GM03348 (cell line): ENCODE measurements at regions not wholly inside any gene's neighbourhood (a gene's known extent, or its start where the extent isn't known, plus 50 kb on each side); places are given as distances from the start of the nearest gene placed in this dataset.
A peak's percentile ranks its signal among the peaks of the same experiment; 100 is the strongest.
"Not testable (repeated sequence)": the region's sequence is repeated elsewhere in the genome, so short reads cannot be mapped to it uniquely, and the experiment has no call there.

Source experiments
- DNase-seq: peaks from one replicate; pipeline ENCODE4 v3.0.0; 2012; ENCODE audit warnings: low spot score

DNA sequence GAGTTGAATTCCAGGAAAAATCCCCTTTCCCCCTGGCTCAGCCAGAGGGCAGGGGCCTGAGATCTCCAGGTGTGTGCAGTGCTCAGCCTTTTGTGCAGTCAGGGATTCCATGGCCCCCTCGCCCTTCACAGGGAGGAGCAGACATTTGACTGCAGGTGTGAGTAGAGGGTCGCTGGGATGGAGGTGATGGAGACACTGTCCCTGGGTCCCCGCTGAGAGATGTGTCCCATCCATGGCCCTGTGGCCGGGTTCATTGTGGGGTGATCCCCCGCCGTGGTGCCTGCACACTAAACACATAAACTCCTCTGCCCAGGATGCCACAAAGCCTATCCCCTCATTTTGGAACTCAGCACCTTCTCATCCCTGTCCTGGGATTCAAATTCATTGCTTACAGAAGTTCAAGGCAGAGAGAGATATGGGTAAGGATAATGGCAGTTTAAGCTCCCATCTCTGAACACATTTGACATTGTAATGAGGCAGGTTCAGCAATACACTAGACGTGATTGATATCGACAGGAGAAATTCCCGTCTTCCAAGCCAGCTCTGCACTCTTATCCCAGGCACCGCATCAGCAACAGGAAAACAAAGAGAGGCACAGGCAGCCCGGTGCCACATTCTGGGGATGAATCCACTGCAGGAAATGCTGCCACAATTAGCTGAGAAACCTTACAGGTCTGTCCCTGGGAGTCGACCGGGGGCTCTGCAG is 55.3 kb upstream of the SFSWAP start:
- not testable (repeated sequence) for DNase-seq

DNA sequence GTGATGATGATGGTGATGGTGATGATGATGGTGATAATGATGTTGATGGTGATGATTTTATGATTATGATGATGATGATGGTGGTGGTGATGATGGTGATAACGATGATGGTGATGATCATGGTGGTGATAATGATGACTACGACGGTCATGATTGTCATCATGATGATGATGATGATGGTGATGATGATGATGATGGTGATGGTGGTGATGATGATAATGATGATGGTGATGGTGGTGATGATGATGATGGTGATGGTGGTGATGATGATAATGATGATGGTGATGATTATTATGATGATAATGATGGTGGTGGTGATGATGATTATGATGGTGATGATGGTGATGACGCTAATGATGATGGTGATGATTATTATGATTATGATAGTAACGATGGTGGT is 54.1 kb upstream of the SFSWAP start:
- not testable (repeated sequence) for DNase-seq

DNA sequence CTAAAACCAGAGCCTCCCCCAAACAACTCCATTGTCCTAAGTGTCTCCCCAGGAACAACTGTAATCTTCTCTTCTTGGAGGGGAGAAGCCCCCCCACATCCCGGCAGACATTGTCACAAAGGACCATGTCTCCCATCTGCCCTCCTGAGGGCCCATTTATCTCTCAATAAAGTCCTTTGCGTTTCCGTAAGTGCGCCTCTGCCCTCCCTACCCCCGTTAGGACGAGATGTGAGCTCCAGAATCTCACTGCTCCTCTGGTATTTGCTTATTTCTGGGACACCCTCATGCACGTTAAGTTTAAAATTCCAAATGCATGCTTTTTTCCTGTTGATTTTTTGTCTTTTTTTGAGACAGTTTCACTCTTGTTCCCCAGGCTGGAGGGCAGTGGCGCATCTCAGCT is 52.3 kb upstream of the SFSWAP start:
- DNase-seq, result not testable (repeated sequence)

DNA sequence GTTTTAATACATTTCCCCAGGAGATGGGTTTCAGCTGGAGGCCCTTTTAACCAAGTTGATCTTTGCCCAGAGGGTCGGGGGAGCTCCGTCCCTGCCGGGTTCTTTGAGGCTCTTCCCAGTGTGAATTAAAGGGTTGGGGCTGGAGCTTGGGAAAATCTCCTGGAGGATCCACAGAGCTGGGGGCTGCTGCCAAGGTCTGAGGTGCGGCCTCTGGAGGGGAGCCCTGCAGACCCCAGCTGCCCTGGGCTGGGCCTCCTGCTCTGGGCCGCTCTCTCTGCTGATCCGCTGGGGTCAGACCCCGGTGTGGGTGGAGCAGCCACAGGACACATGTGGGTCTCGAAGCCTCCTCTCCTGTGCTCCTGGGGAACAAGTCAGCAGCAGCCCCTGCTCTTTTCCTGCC is 51.4 kb upstream of the SFSWAP start:
- not testable (repeated sequence) for DNase-seq

DNA sequence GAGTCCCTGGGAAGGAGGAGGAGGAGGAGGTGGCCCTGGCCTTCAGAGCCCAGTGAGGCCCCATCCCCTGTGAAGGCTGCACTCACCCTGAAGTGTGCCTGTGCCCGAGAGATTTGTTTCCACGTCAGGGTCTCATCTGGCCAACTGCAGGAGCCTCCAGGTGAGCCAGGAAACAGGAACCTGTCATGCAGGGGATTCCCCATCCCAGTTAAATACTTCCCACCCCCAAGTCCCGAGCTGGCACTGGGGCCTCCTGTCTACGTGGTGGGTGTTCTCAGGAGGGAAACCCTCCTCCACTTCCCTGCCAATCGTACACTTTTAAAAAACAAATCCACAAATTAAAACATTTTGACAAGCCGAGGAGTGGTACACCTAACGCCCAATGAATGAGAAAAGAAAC is 50.9 kb upstream of the SFSWAP start:
- not testable (repeated sequence) for DNase-seq

DNA sequence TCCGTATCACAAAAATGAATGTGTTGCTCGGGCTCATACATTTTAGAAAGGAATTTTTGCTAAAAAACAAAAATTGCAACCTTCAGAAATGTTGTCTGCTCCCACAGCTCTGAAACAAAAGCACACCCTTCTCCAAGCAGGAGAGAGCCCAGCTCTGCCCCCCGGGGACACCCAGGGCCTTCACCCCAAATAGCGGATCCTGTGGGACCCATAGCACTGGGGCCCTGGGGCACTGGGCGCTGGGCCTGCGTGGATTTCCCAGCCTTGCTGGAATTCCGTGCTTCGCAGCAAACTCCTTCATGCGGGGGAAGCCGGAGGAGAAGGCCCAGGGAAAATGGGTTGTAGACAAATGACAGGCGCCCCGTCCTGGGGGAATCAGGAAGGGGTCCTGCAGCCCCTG is 50.5 kb upstream of the SFSWAP start:
- peak; percentile 2 for DNase-seq
